ENCODE measurements at regions not wholly inside any gene's neighbourhood (a gene's known extent, or its start where the extent isn't known, plus 50 kb on each side); places are given as distances from the start of the nearest gene placed in this dataset.
"Not testable (repeated sequence)": the region's sequence is repeated elsewhere in the genome, so short reads cannot be mapped to it uniquely, and the experiment has no call there.

DNA sequence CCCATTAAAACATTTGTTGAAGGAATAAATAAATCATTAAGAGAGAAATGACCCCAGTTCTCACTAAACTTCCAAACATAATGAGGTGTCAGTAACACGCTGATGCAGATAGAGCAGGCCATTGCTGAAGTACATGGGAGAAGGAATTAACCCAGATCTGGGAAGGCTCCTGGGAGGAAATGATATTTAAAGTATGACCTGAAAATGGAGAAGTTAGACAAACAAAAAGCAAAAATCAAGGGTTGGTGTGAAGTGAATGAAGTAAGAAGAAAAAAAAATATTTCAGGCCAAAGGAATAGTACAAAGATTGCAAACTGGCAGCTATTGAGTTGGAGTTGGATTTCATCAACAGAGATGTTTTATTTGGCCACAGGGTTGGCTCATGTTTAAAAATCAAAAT is 71.4 kb downstream of the RGS2 start:
- Histone ChIP-seq H3K36me3 (no peaks in the 10 kb centered on the region), H3K27ac (no peak overlapping the region), H3K4me3 (replicated peaks in 1 of 3) (no peak overlapping the region), H3K27me3 (no peaks in the 10 kb centered on the region), H3K9me3 (no peaks in the 10 kb centered on the region), H3K4me1 (no peaks in the 10 kb centered on the region)
- DNase-seq, result no peak
- intact Hi-C loops (cut with DNase I), result no loop called here
- TF ChIP-seq, protein P1, sequence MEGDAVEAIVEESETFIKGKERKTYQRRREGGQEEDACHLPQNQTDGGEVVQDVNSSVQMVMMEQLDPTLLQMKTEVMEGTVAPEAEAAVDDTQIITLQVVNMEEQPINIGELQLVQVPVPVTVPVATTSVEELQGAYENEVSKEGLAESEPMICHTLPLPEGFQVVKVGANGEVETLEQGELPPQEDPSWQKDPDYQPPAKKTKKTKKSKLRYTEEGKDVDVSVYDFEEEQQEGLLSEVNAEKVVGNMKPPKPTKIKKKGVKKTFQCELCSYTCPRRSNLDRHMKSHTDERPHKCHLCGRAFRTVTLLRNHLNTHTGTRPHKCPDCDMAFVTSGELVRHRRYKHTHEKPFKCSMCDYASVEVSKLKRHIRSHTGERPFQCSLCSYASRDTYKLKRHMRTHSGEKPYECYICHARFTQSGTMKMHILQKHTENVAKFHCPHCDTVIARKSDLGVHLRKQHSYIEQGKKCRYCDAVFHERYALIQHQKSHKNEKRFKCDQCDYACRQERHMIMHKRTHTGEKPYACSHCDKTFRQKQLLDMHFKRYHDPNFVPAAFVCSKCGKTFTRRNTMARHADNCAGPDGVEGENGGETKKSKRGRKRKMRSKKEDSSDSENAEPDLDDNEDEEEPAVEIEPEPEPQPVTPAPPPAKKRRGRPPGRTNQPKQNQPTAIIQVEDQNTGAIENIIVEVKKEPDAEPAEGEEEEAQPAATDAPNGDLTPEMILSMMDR (IDR thresholded peaks at IDR 0.05), result no peak
- TF ChIP-seq POLR2A (IDR thresholded peaks at IDR 0.05), result no peak
- WGBS, 2 donors, result 68 to 76% methylated on average over 1 of the region's 1 CpG

DNA sequence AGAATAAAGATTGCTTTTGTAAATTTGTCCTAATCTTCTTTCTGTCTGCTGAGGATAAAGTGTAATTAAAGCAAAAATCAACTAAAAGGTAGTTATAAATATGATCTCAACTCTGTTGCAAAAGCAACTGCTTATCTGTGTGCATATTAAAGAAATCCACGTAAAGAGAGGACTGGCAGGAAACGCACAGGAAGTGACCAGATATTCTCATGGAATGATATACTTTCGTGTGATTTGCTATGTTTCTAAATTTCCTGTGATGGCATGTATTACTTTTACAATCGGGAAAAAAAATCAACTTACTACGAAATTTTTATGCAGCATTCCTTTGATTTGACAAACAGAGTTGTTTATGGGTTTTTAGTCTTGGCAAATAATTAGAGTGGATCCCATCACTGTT is 75.4 kb downstream of the RGS2 start:
- intact Hi-C loops (cut with DNase I), result no loop called here
- H3K36me3 ChIP-seq, result no peaks in the 10 kb centered on the region
- no peaks in the 10 kb centered on the region for H3K27me3 ChIP-seq
- H3K4me3 ChIP-seq (replicated peaks in 1 of 3), result no peak overlapping the region
- TF ChIP-seq, protein P1 (IDR thresholded peaks at IDR 0.05), result no peak
- no peak for TF ChIP-seq POLR2A (IDR thresholded peaks at IDR 0.05)
- no peak for DNase-seq
- H3K27ac ChIP-seq, result no peak overlapping the region
- H3K9me3 ChIP-seq, result no peaks in the 10 kb centered on the region
- 75 to 78% methylated on average over 5 of the region's 5 CpGs for WGBS, 2 donors
- no peaks in the 10 kb centered on the region for H3K4me1 ChIP-seq

DNA sequence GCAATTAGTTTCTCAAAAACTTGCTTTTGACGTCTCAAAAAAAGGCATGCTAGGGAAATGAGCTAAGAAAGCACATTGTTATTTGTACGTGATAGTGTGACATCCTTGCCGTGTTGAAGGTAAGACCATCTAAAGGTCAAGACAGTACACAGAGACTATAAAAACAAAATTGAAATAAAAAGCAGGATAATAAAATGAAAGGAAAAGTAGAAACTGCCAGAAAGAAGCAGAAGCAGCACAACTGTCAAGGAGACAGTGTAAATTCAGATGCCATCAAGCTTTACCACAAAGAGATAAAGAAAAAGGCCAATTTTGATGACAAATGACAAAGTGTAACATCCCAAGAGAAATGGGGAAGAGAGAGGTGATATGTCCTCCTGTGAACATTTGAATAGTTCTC is 76.5 kb downstream of the RGS2 start:
- H3K4me3 ChIP-seq (replicated peaks in 1 of 3); H3K9me3 ChIP-seq; intact Hi-C loops (cut with DNase I); H3K36me3 ChIP-seq; H3K27me3 ChIP-seq; DNase-seq; H3K27ac ChIP-seq; H3K4me1 ChIP-seq: not testable (repeated sequence)
- WGBS, 2 donors, result 67 to 76% methylated on average over 3 of the region's 3 CpGs

DNA sequence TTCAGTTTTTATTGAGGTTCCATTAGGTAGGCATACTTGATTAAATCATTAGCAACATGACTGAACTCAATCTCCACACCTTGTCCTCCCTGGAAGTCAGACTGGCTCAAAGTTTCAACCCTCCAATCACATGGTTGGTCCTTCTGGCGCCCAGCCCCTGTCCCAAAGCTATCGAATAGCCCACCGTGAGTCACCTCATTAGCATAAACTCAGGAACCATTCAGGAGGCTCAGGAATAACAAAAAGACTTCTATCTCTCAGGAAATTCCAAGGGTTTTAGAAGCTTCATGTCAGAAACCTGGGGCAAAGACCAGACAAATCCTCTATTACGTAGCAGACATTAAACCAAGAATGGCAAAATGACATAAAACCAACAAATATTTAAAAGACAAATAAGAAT is 78.6 kb downstream of the RGS2 start:
- H3K27me3 ChIP-seq, result no peaks in the 10 kb centered on the region
- no peak for DNase-seq
- no peaks in the 10 kb centered on the region for H3K4me1 ChIP-seq
- TF ChIP-seq, protein P1 (IDR thresholded peaks at IDR 0.05), result no peak
- TF ChIP-seq POLR2A (IDR thresholded peaks at IDR 0.05), result no peak
- H3K36me3 ChIP-seq, result no peaks in the 10 kb centered on the region
- no peak overlapping the region for H3K4me3 ChIP-seq (replicated peaks in 1 of 3)
- intact Hi-C loops (cut with DNase I), result no loop called here
- WGBS, 2 donors, result 70 to 83% methylated on average over 4 of the region's 4 CpGs
- no peaks in the 10 kb centered on the region for H3K9me3 ChIP-seq
- no peak overlapping the region for H3K27ac ChIP-seq

DNA sequence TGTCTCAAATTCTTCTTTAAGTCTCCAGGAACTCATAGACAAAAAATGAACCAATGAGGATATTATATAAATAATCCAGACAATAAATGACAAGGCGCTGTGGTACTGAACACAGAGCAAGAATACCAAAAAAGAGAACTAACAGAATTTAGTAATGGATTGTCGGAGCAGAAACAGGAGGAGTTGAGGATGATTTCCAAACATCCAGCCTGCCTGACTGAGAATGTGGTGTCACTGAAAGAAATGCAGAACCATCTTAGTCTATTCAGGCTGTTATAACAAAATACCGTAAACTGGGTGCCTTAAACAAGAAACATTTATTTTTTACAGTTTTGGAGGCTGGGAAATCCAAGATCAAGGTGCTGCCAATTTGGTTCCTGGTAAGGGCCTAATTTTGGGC is 79.7 kb downstream of the RGS2 start:
- H3K4me3 ChIP-seq (replicated peaks in 1 of 3), result no peak overlapping the region
- no peak overlapping the region for H3K27ac ChIP-seq
- no peaks in the 10 kb centered on the region for H3K36me3 ChIP-seq

More for the DNA sequence above, 79.7 kb downstream of the RGS2 start:
- H3K9me3 ChIP-seq, result no peaks in the 10 kb centered on the region
- TF ChIP-seq POLR2A (IDR thresholded peaks at IDR 0.05), result no peak
- TF ChIP-seq, protein P1 (IDR thresholded peaks at IDR 0.05), result no peak
- intact Hi-C loops (cut with DNase I), result no loop called here
- no peaks in the 10 kb centered on the region for H3K4me1 ChIP-seq
- no peaks in the 10 kb centered on the region for H3K27me3 ChIP-seq
- DNase-seq, result no peak
- WGBS, 2 donors, result 60 to 80% methylated on average over 3 of the region's 3 CpGs

Measured in thyroid gland (tissue), 4 donors.